B cell (primary cell): ENCODE measurements at regions not wholly inside any gene's neighbourhood (a gene's known extent, or its start where the extent isn't known, plus 50 kb on each side); places are given as distances from the start of the nearest gene placed in this dataset.

ENCODE experiments used
- EZH2 ChIP-seq: IDR thresholded peaks from 2 replicates; pipeline ENCODE4 v1.6.1; 2012; ENCODE audit warnings: borderline replicate concordance, low read depth, mild to moderate bottlenecking, moderate library complexity, low read length; ENCODE audit not compliant: insufficient read depth, poor library complexity, severe bottlenecking
- TF ChIP-seq, protein P1 (sequence below): fragments of 200-600 bp; IDR thresholded peaks from one replicate; pipeline ENCODE4 v1.8.0; 2022; ENCODE audit warnings: antibody characterized with exemption, mild to moderate bottlenecking

DNA sequence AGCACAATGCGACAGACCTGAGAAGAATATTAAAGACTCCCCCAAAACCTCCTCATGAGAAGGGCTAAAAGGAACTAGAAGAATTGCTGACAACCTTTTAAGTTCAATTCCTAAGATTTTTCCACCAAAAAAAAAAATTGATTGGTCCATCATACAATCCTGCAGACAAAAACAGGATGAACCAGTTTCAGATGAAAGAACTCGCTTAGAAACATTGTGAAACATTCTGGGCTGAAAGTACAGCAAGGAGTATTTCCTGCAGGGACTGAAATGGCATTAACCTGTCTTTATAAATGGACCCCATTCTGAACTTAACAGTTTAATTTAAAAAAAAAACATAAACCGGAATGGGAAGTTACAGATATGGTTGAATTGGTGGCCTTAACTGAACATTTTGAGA is 96.0 kb upstream of the FAM174B start:
- TF ChIP-seq, protein P1, sequence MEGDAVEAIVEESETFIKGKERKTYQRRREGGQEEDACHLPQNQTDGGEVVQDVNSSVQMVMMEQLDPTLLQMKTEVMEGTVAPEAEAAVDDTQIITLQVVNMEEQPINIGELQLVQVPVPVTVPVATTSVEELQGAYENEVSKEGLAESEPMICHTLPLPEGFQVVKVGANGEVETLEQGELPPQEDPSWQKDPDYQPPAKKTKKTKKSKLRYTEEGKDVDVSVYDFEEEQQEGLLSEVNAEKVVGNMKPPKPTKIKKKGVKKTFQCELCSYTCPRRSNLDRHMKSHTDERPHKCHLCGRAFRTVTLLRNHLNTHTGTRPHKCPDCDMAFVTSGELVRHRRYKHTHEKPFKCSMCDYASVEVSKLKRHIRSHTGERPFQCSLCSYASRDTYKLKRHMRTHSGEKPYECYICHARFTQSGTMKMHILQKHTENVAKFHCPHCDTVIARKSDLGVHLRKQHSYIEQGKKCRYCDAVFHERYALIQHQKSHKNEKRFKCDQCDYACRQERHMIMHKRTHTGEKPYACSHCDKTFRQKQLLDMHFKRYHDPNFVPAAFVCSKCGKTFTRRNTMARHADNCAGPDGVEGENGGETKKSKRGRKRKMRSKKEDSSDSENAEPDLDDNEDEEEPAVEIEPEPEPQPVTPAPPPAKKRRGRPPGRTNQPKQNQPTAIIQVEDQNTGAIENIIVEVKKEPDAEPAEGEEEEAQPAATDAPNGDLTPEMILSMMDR, result no peak
- TF ChIP-seq EZH2, result no peak
